Neural progenitor cell (in vitro differentiated cells): ENCODE measurements at regions not wholly inside any gene's neighbourhood (a gene's known extent, or its start where the extent isn't known, plus 50 kb on each side); places are given as distances from the start of the nearest gene placed in this dataset.

Experiments used
- DNase-seq: peaks from one replicate; pipeline ENCODE4 v3.0.0-alpha.2; 2016; ENCODE audit warnings: low spot score
- H2AFZ ChIP-seq: fragments of 200-600 bp; sonication (generic); replicated peaks from 2 replicates; pipeline ENCODE4 v1.6.1; 2016; ENCODE audit warnings: antibody characterized with exemption
- H3F3A ChIP-seq: fragments of 200-600 bp; sonication (generic); 2 replicates; pipeline ENCODE4 v1.6.1; 2016; ENCODE audit warnings: antibody characterized with exemption, low read depth
- H3K27ac ChIP-seq: fragments of 200-600 bp; sonication (generic); 2 replicates; pipeline ENCODE4 v1.5.1; 2016; ENCODE audit warnings: mild to moderate bottlenecking
- H3K27me3 ChIP-seq: fragments of 200-600 bp; sonication (generic); 2 replicates; pipeline ENCODE4 v1.6.1; 2016; ENCODE audit warnings: mild to moderate bottlenecking, moderate library complexity
- H3K36me3 ChIP-seq: fragments of 200-600 bp; sonication (generic); 2 replicates; pipeline ENCODE4 v1.5.1; 2016
- H3K4me1 ChIP-seq: fragments of 200-600 bp; sonication (generic); 2 replicates; pipeline ENCODE4 v1.6.1; 2016; ENCODE audit warnings: mixed run types
- H3K4me2 ChIP-seq: fragments of 200-600 bp; sonication (generic); 2 replicates; pipeline ENCODE4 v1.6.1; 2016
- H3K4me3 ChIP-seq: fragments of 200-600 bp; sonication (generic); 2 replicates; pipeline ENCODE4 v1.5.1; 2016
- H3K79me2 ChIP-seq: fragments of 200-600 bp; sonication (generic); 2 replicates; pipeline ENCODE4 v1.6.1; 2016; ENCODE audit warnings: low read depth
- H3K9ac ChIP-seq: fragments of 200-600 bp; sonication (generic); 2 replicates; pipeline ENCODE4 v1.6.1; 2016
- H3K9me3 ChIP-seq: fragments of 200-600 bp; sonication (generic); 2 replicates; pipeline ENCODE4 v1.5.1; 2016; ENCODE audit warnings: low read depth
- H4K20me1 ChIP-seq: fragments of 200-600 bp; sonication (generic); 2 replicates; pipeline ENCODE4 v1.6.1; 2016; ENCODE audit warnings: low read depth
- H3K27ac Mint-ChIP-seq: 3 replicates; pipeline ENCODE4 v1.8.0; 2021; ENCODE audit warnings: mixed read lengths
- H3K27me3 Mint-ChIP-seq: 2 replicates; pipeline ENCODE4 v1.8.0; 2022; ENCODE audit warnings: low read depth, mild to moderate bottlenecking, inconsistent platforms, moderate library complexity, mixed read lengths; ENCODE audit not compliant: insufficient read depth
- H3K36me3 Mint-ChIP-seq: 3 replicates; pipeline ENCODE4 v1.8.0; 2021; ENCODE audit warnings: mixed read lengths
- H3K4me1 Mint-ChIP-seq: 3 replicates; pipeline ENCODE4 v1.8.0; 2021; ENCODE audit warnings: mixed read lengths
- H3K4me3 Mint-ChIP-seq: 3 replicates; pipeline ENCODE4 v1.8.0; 2021; ENCODE audit warnings: mild to moderate bottlenecking, moderate library complexity, mixed read lengths
- H3K9me3 Mint-ChIP-seq: 3 replicates; pipeline ENCODE4 v1.8.0; 2020; ENCODE audit warnings: mixed read lengths
- EZH2 ChIP-seq: fragments of 200-600 bp; sonication (generic); IDR thresholded peaks from 2 replicates; pipeline ENCODE4 v1.6.1; 2017; ENCODE audit warnings: antibody characterized with exemption, mild to moderate bottlenecking, moderate library complexity
- EZH2phosphoT487 ChIP-seq: fragments of 200-600 bp; sonication (generic); IDR thresholded peaks from 2 replicates; pipeline ENCODE4 v1.6.1; 2017; ENCODE audit warnings: antibody characterized with exemption
- TF ChIP-seq, protein P1 (sequence below): fragments of 200-600 bp; sonication (generic); IDR thresholded peaks from 2 replicates; pipeline ENCODE4 v1.5.1; 2017; ENCODE audit warnings: antibody characterized with exemption, mild to moderate bottlenecking

DNA sequence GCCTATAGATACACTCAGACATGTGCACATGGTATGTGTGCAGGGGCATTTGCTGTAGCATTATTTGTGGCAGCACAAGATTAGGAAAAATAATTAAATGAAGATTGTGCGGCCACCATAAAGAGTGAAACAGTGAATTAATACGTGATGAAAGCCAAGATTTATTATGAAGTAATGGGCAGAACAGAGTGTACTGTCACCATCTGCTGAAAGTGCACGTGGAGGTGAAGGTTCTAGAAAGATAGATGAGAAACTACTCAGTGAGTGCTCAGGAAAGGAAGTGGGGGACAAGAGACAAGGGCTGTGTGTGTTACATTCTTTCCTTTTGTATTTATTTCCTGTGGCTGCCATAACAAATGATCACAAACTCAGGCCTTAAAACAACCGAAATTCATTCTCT is 246.1 kb upstream of the ATP10A start:
- Mint-ChIP-seq H3K4me3 (no peak overlapping the region), H3K27ac (no peak overlapping the region), H3K4me1 (peaks cover 7% of the 10 kb centered on the region), H3K36me3 (peaks cover 2% of the 10 kb centered on the region), H3K9me3 (peaks cover 22% of the 10 kb centered on the region), H3K27me3 (peaks cover 3% of the 10 kb centered on the region)
- TF ChIP-seq EZH2 (no peak), EZH2phosphoT487 (no peak)
- TF ChIP-seq, protein P1, sequence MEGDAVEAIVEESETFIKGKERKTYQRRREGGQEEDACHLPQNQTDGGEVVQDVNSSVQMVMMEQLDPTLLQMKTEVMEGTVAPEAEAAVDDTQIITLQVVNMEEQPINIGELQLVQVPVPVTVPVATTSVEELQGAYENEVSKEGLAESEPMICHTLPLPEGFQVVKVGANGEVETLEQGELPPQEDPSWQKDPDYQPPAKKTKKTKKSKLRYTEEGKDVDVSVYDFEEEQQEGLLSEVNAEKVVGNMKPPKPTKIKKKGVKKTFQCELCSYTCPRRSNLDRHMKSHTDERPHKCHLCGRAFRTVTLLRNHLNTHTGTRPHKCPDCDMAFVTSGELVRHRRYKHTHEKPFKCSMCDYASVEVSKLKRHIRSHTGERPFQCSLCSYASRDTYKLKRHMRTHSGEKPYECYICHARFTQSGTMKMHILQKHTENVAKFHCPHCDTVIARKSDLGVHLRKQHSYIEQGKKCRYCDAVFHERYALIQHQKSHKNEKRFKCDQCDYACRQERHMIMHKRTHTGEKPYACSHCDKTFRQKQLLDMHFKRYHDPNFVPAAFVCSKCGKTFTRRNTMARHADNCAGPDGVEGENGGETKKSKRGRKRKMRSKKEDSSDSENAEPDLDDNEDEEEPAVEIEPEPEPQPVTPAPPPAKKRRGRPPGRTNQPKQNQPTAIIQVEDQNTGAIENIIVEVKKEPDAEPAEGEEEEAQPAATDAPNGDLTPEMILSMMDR, result no peak
- peaks cover 6% of the 10 kb centered on the region for H3K36me3 ChIP-seq
- H3K27ac ChIP-seq, result no peak overlapping the region
- no peak overlapping the region for H3K9ac ChIP-seq
- no peaks in the 10 kb centered on the region for H3K27me3 ChIP-seq
- H3K79me2 ChIP-seq, result no peaks in the 10 kb centered on the region
- no peaks in the 10 kb centered on the region for H3K9me3 ChIP-seq
- no peak overlapping the region for H2AFZ ChIP-seq
- no peaks in the 10 kb centered on the region for H3F3A ChIP-seq
- H3K4me1 ChIP-seq, result no peaks in the 10 kb centered on the region
- DNase-seq, result no peak
- no peaks in the 10 kb centered on the region for H4K20me1 ChIP-seq
- H3K4me2 ChIP-seq, result no peak overlapping the region
- H3K4me3 ChIP-seq, result no peak overlapping the region

DNA sequence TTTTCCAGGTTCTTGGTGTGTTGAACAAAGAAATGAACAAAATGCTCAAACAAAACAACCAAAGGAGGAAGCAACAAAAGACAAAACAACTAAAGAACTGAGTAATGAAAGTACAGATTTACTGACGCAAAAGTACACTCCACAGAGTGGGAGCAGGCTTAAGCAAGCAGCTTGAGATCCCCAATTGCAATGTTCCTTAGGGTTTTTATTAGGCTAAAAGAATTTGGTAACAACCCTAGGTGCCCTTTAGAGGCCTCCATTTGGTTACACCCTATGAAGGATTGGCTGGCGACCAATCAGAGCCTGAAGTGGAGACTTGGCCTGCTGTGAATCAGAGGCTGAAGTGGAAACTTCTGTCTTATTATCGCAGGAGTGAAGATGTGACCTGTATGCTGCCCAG is 243.4 kb upstream of the ATP10A start:
- Histone ChIP-seq H4K20me1 (no peaks in the 10 kb centered on the region), H2AFZ (no peak overlapping the region), H3K27ac (no peak overlapping the region), H3K79me2 (no peaks in the 10 kb centered on the region), H3K4me3 (no peak overlapping the region), H3K36me3 (peaks cover 6% of the 10 kb centered on the region), H3K4me2 (no peak overlapping the region), H3K27me3 (no peaks in the 10 kb centered on the region), H3K9me3 (no peaks in the 10 kb centered on the region), H3K4me1 (no peaks in the 10 kb centered on the region), H3F3A (no peaks in the 10 kb centered on the region), H3K9ac (no peak overlapping the region)
- DNase-seq, result no peak
- H3K27ac Mint-ChIP-seq, result no peak overlapping the region
- no peaks in the 10 kb centered on the region for H3K4me1 Mint-ChIP-seq
- H3K9me3 Mint-ChIP-seq, result peaks cover 15% of the 10 kb centered on the region
- peaks cover 2% of the 10 kb centered on the region for H3K36me3 Mint-ChIP-seq
- H3K4me3 Mint-ChIP-seq, result no peak overlapping the region
- TF ChIP-seq EZH2 (no peak), EZH2phosphoT487 (no peak)
- TF ChIP-seq, protein P1, result no peak
- H3K27me3 Mint-ChIP-seq, result peaks cover 4% of the 10 kb centered on the region

DNA sequence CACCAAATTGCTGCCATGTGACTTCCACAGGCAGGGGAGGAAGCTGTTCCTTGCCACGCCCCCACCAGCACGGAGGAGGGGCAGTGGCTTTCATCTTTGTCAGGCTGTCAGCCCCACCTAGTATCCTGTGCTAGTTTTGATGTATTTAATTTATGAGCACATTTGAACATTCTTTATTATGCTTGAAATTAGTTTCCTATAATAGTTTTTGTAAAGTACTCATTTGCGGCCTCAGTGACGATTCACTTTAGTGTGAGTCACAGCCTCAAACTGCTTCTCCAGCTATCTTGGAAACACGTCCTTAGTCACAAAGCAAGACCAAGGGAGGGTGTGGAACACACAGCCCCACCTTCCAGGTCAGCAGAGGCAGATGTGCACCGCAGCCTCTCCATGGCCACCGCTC is 239.9 kb upstream of the ATP10A start:
- H3K27me3 ChIP-seq, result no peaks in the 10 kb centered on the region
- Mint-ChIP-seq H3K9me3 (peaks cover 15% of the 10 kb centered on the region), H3K27me3 (peaks cover 5% of the 10 kb centered on the region)

More for the DNA sequence above, 239.9 kb upstream of the ATP10A start:
- Histone ChIP-seq H3K4me2 (no peak overlapping the region), H3K27ac (no peak overlapping the region), H3K9me3 (no peaks in the 10 kb centered on the region), H3F3A (no peaks in the 10 kb centered on the region), H3K4me3 (no peak overlapping the region), H4K20me1 (no peaks in the 10 kb centered on the region), H3K9ac (no peak overlapping the region), H3K36me3 (peaks cover 6% of the 10 kb centered on the region), H3K4me1 (no peaks in the 10 kb centered on the region), H3K79me2 (no peaks in the 10 kb centered on the region), H2AFZ (no peak overlapping the region)
- no peak overlapping the region for H3K4me3 Mint-ChIP-seq
- TF ChIP-seq, protein P1, result no peak
- TF ChIP-seq EZH2 (no peak), EZH2phosphoT487 (no peak)
- H3K4me1 Mint-ChIP-seq, result no peaks in the 10 kb centered on the region
- H3K36me3 Mint-ChIP-seq, result peaks cover 2% of the 10 kb centered on the region
- H3K27ac Mint-ChIP-seq, result no peak overlapping the region
- DNase-seq, result no peak
